H9 (cell line): ENCODE measurements at regions not wholly inside any gene's neighbourhood (a gene's known extent, or its start where the extent isn't known, plus 50 kb on each side); places are given as distances from the start of the nearest gene placed in this dataset.

Source experiments
- DNase-seq: peaks from one replicate; pipeline ENCODE4 v3.0.0-alpha.2; 2017
- H2AFZ ChIP-seq: one replicate; pipeline ENCODE4 v1.6.1; 2013; ENCODE audit warnings: mild to moderate bottlenecking, low read length, control low read depth, moderate library complexity
- H2AK5ac ChIP-seq: 2 replicates; pipeline ENCODE4 v1.6.1; 2013; ENCODE audit warnings: low read length, control low read depth, mixed read lengths; ENCODE audit not compliant: insufficient read length
- H2BK120ac ChIP-seq: one replicate; pipeline ENCODE4 v1.6.1; 2013; ENCODE audit warnings: low read depth, mild to moderate bottlenecking, low read length, control low read depth, inconsistent platforms; ENCODE audit not compliant: poor library complexity, severe bottlenecking
- H2BK12ac ChIP-seq: 2 replicates; pipeline ENCODE4 v1.6.1; 2013; ENCODE audit warnings: low read length, control low read depth, mixed read lengths, low read depth; ENCODE audit not compliant: insufficient read length
- H2BK15ac ChIP-seq: 2 replicates; pipeline ENCODE4 v1.6.1; 2013; ENCODE audit warnings: low read depth, low read length, control low read depth
- H2BK20ac ChIP-seq: one replicate; pipeline ENCODE4 v1.6.1; 2013; ENCODE audit warnings: low read depth, mild to moderate bottlenecking, low read length, control low read depth, inconsistent platforms; ENCODE audit not compliant: poor library complexity, severe bottlenecking
- H2BK5ac ChIP-seq: 2 replicates; pipeline ENCODE4 v1.6.1; 2013; ENCODE audit warnings: low read length, control low read depth, mixed read lengths; ENCODE audit not compliant: insufficient read length
- H3K14ac ChIP-seq: 2 replicates; pipeline ENCODE4 v1.6.1; 2013; ENCODE audit warnings: low read length, control low read depth; ENCODE audit not compliant: insufficient read depth
- H3K18ac ChIP-seq: 2 replicates; pipeline ENCODE4 v1.6.1; 2013; ENCODE audit warnings: low read depth, mild to moderate bottlenecking, mixed read lengths, low read length, control low read depth; ENCODE audit not compliant: insufficient read length
- H3K23ac ChIP-seq: 2 replicates; pipeline ENCODE4 v1.6.1; 2013; ENCODE audit warnings: low read length, control low read depth, mixed read lengths, low read depth; ENCODE audit not compliant: insufficient read length
- H3K23me2 ChIP-seq: 2 replicates; pipeline ENCODE4 v1.6.1; 2013; ENCODE audit warnings: low read depth, mild to moderate bottlenecking, mixed read lengths, low read length, control low read depth; ENCODE audit not compliant: insufficient read length, poor library complexity, severe bottlenecking
- H3K27ac ChIP-seq: 2 replicates; pipeline ENCODE4 v1.5.1; 2013; ENCODE audit warnings: low read length, control low read depth, mixed read lengths, low read depth; ENCODE audit not compliant: insufficient read length
- H3K27me3 ChIP-seq: 2 replicates; pipeline ENCODE4 v1.6.1; 2013; ENCODE audit warnings: low read length, control low read depth, inconsistent platforms; ENCODE audit not compliant: insufficient read depth
- H3K4ac ChIP-seq: 2 replicates; pipeline ENCODE4 v1.6.1; 2013; ENCODE audit warnings: low read depth, mild to moderate bottlenecking, control low read depth, inconsistent platforms, low read length, moderate library complexity
- H3K4me1 ChIP-seq: 2 replicates; pipeline ENCODE4 v1.6.1; 2013; ENCODE audit warnings: low read length, control low read depth, inconsistent platforms; ENCODE audit not compliant: insufficient read depth
- H3K4me2 ChIP-seq: 2 replicates; pipeline ENCODE4 v1.6.1; 2013; ENCODE audit warnings: low read length, control low read depth, mixed read lengths; ENCODE audit not compliant: insufficient read length, insufficient read depth
- H3K56ac ChIP-seq: 2 replicates; pipeline ENCODE4 v1.6.1; 2013; ENCODE audit warnings: low read depth, mild to moderate bottlenecking, mixed read lengths, low read length, control low read depth; ENCODE audit not compliant: insufficient read length
- H3K79me1 ChIP-seq: 2 replicates; pipeline ENCODE4 v1.6.1; 2013; ENCODE audit warnings: low read depth, mild to moderate bottlenecking, moderate library complexity, low read length, control low read depth, inconsistent platforms; ENCODE audit not compliant: insufficient read depth, poor library complexity, severe bottlenecking
- H3K79me2 ChIP-seq: 2 replicates; pipeline ENCODE4 v1.6.1; 2013; ENCODE audit warnings: low read length, control low read depth, inconsistent platforms; ENCODE audit not compliant: insufficient read depth
- H3K9ac ChIP-seq: 2 replicates; pipeline ENCODE4 v1.6.1; 2013; ENCODE audit warnings: low read length, control low read depth, mixed read lengths; ENCODE audit not compliant: insufficient read length; ENCODE audit errors: extremely low read depth
- H3K9me3 ChIP-seq: one replicate; pipeline ENCODE4 v1.6.1; 2013; ENCODE audit warnings: low read depth, low read length, inconsistent platforms; ENCODE audit not compliant: control insufficient read depth
- H3T11ph ChIP-seq: one replicate; pipeline ENCODE4 v1.6.1; 2013; ENCODE audit warnings: mild to moderate bottlenecking, low read length, control low read depth, inconsistent platforms
- H4K20me1 ChIP-seq: one replicate; pipeline ENCODE4 v1.6.1; 2013; ENCODE audit not compliant: control insufficient read depth, insufficient read length, insufficient read depth
- H4K5ac ChIP-seq: 2 replicates; pipeline ENCODE4 v1.6.1; 2013; ENCODE audit warnings: low read depth, mild to moderate bottlenecking, mixed read lengths, low read length, control low read depth; ENCODE audit not compliant: insufficient read length
- H4K8ac ChIP-seq: replicated peaks from 2 replicates; pipeline ENCODE4 v1.6.1; 2013; ENCODE audit warnings: low read length, control low read depth, mixed read lengths, low read depth; ENCODE audit not compliant: insufficient read length
- H4K91ac ChIP-seq: 2 replicates; pipeline ENCODE4 v1.6.1; 2013; ENCODE audit warnings: low read depth, mild to moderate bottlenecking, moderate library complexity, mixed read lengths, low read length, control low read depth; ENCODE audit not compliant: insufficient read length
- H3K27ac Mint-ChIP-seq, 3 experiments: 2 replicates in 2 of 3; 3 replicates in 1 of 3; pipeline ENCODE4 v1.8.0; 2020 to 2021; ENCODE audit warnings: mixed read lengths in 3 of 3, mild to moderate bottlenecking in 1 of 3, moderate library complexity in 1 of 3
- H3K27me3 Mint-ChIP-seq: 2 replicates; pipeline ENCODE4 v1.8.0; 2021; ENCODE audit warnings: low read depth, mild to moderate bottlenecking, moderate library complexity, mixed read lengths
- H3K36me3 Mint-ChIP-seq, 3 experiments: 2 replicates in 2 of 3; 3 replicates in 1 of 3; pipeline ENCODE4 v1.8.0; 2020 to 2021; ENCODE audit warnings: low read depth in 3 of 3, mixed read lengths in 3 of 3; ENCODE audit not compliant: insufficient read depth in 1 of 3
- H3K4me1 Mint-ChIP-seq, 2 experiments: 2 replicates each; pipeline ENCODE4 v1.8.0; 2020; ENCODE audit warnings: mixed read lengths in 2 of 2
- H3K4me3 Mint-ChIP-seq, 2 experiments: 2 replicates in 1 of 2; 3 replicates in 1 of 2; pipeline ENCODE4 v1.8.0; 2020 to 2021; ENCODE audit warnings: mild to moderate bottlenecking in 2 of 2, mixed read lengths in 2 of 2, moderate library complexity in 1 of 2
- H3K9me3 Mint-ChIP-seq, 2 experiments: 2 replicates in 1 of 2; 3 replicates in 1 of 2; pipeline ENCODE4 v1.8.0; 2020; ENCODE audit warnings: mild to moderate bottlenecking in 2 of 2, mixed read lengths in 2 of 2, moderate library complexity in 1 of 2
- CTCF ChIP-seq: fragments of 200-600 bp; sonication (generic); conservative IDR thresholded peaks from 3 replicates; pipeline ENCODE4 v1.8.0; 2021; ENCODE audit warnings: antibody characterized with exemption, mild to moderate bottlenecking
- WGBS: extraction: QIAGEN DNeasy Blood & Tissue Kit; methylation state at CpG from one replicate; pipeline ENCODE4 v1.1.7; 2013; ENCODE audit warnings: missing lambda C conversion rate, low lambda C conversion rate, mixed read lengths; ENCODE audit not compliant: insufficient read length; ENCODE audit errors: extremely low coverage; 5-methylcytosine and 5-hydroxymethylcytosine counted together

- Histone ChIP-seq H2BK5ac (no peak overlapping the region), H3K18ac (no peak overlapping the region), H3K23ac (no peak overlapping the region), H3K79me1 (no peaks in the 10 kb centered on the region), H2BK15ac (no peak overlapping the region), H2BK120ac (no peak overlapping the region), H3K27me3 (no peaks in the 10 kb centered on the region), H3T11ph (no peak overlapping the region), H3K9ac (no peak overlapping the region), H2BK20ac (no peak overlapping the region), H3K9me3 (no peaks in the 10 kb centered on the region), H2AK5ac (no peak overlapping the region), H3K4me2 (no peak overlapping the region), H4K5ac (no peak overlapping the region), H3K23me2 (no peaks in the 10 kb centered on the region), H2BK12ac (no peak overlapping the region), H4K20me1 (no peaks in the 10 kb centered on the region), H3K4me1 (no peaks in the 10 kb centered on the region), H3K79me2 (no peaks in the 10 kb centered on the region), H4K8ac (no peak overlapping the region), H3K4ac (no peak overlapping the region; the same call in 1 of the 2 replicates), H4K91ac (no peak overlapping the region), H3K14ac (no peak overlapping the region), H3K56ac (no peak overlapping the region), H3K27ac (no peak overlapping the region), H2AFZ (no peak overlapping the region)
- DNase-seq = no peak
- peak overlapping the region in 2 of 3 experiments; percentile 57 to 74; a peak in 2 of 7 replicates for H3K27ac Mint-ChIP-seq
- no CpG with 5 or more reads among the region's 15 CpGs for WGBS
- H3K27me3 Mint-ChIP-seq = no peaks in the 10 kb centered on the region
- H3K4me1 Mint-ChIP-seq = peaks cover 0 to 4% of the 10 kb centered on the region in 2 experiments; a peak in 2 of 4 replicates
- TF ChIP-seq CTCF = no peak
- no peaks in the 10 kb centered on the region for H3K36me3 Mint-ChIP-seq
- H3K4me3 Mint-ChIP-seq = no peak overlapping the region
- H3K9me3 Mint-ChIP-seq = peaks cover 0 to 3% of the 10 kb centered on the region in 2 experiments; a peak in 1 of 5 replicates
These were observed 133.4 kb downstream of the SLC25A46 start for GRCh38 chr5:110872200-110872599.
